GM18498 (cell line): ENCODE measurements at regions not wholly inside any gene's neighbourhood (a gene's known extent, or its start where the extent isn't known, plus 50 kb on each side); places are given as distances from the start of the nearest gene placed in this dataset.
A peak's percentile ranks its signal among the peaks of the same experiment; 100 is the strongest.

Source experiments
- ATAC-seq: cut with Tn5 transposase; IDR thresholded peaks from one replicate; pipeline ENCODE4 v1.9.1; 2021; ENCODE audit warnings: mild to moderate bottlenecking, moderate library complexity; ENCODE audit not compliant: unreplicated experiment

DNA sequence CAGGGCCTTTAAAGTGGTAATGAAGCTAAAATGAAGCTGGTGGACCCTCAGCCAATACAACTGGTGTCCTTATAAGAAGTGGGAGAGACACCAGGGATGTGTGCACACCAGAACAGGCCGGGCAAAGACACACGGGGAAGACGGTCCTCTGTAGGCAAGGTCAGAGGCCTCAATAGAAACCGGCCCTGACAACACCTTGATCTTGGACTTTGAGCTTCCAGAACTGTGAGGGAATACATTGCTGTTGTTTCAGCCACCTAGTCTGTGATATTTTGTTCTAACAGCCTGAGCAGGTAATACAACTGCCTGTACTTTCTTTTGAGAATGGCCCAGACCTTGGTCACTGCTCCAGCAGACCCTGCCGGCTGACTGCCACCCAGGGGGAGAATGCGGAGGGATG is 65.6 kb upstream of the FZD7 start:
- no peak for ATAC-seq

- no peak for ATAC-seq
Observed at GRCh38 chr2:201968476-201968875, 65.2 kb upstream of the FZD7 start.

GRCh38 chr2:201969241-201969937 is 64.3 kb upstream of the FZD7 start:
- ATAC-seq: no peak

DNA sequence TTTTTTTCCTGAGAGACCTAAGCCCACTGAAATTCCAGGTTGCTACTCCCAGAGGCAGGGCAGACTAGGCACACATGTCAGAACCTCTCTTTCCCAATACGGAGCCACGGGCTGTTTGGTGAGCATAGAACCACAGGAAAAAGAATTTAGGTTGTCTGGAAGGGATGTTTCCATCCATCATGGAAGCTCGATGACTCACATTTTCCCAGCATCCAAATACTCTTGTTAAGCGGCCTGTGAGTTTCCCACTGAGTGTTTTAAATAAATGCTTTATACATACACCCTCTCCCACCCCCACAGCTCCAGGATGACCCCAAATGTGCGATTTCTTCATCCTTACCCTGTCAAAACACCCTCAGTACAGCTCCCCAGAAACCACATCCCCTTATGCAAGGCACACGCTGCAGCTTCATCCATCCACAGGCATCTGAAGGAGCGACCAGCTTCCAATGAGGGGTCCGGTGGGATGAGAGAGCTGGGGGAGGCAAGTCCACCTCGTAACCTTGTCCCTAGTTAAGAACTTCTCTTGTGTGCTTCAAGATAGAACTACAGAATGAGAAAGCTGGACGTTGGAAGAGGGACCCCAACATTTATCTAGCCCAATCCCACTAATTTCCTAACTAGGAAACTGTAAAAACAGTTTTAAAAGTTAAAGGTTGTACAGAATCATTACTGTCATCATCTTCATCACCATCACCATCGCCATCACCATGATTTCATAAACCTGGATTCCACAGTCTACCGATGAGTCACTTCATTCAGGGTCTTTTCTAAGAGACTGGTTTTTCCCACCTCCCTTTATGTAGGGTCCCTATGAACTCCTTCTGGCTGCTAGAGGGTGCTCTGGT is 63.5 kb upstream of the FZD7 start:
- ATAC-seq: no peak

GRCh38 chr2:201970786-201971108 is 62.9 kb upstream of the FZD7 start:
- no peak for ATAC-seq

GRCh38 chr2:201971531-201972228 is 62.0 kb upstream of the FZD7 start:
- no peak for ATAC-seq

- no peak for ATAC-seq
Observed at GRCh38 chr2:201972621-201973255, 60.9 kb upstream of the FZD7 start.

DNA sequence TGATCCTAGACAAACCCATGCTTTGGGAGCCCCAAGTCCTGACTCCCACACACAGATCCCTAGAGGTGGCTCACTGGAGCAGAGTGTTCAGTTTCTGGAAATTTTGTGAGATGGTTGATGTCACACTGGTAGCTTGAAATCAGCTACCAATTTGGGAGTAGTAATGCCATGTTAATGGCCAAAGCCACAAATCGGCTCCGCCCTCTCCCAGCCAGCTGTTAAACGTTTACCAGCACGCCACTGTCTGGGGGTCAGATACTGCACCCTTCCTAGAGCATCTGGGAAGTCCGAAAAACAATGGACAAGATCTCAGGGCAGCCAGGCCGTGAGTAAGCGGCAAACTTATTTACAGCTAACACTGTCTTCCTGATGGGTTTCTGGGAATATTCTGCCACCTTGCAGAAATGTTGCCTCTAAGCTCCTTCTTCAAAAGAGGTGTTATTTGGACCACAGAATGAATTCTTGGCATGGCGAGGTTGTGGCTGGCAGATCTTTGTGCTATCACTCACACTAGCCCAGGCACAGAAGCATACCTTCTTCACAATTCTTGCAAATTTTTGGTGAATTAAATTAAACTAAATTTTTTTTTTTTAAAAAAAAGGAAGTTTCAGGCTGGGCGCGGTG is 60.2 kb upstream of the FZD7 start:
- no peak for ATAC-seq

DNA sequence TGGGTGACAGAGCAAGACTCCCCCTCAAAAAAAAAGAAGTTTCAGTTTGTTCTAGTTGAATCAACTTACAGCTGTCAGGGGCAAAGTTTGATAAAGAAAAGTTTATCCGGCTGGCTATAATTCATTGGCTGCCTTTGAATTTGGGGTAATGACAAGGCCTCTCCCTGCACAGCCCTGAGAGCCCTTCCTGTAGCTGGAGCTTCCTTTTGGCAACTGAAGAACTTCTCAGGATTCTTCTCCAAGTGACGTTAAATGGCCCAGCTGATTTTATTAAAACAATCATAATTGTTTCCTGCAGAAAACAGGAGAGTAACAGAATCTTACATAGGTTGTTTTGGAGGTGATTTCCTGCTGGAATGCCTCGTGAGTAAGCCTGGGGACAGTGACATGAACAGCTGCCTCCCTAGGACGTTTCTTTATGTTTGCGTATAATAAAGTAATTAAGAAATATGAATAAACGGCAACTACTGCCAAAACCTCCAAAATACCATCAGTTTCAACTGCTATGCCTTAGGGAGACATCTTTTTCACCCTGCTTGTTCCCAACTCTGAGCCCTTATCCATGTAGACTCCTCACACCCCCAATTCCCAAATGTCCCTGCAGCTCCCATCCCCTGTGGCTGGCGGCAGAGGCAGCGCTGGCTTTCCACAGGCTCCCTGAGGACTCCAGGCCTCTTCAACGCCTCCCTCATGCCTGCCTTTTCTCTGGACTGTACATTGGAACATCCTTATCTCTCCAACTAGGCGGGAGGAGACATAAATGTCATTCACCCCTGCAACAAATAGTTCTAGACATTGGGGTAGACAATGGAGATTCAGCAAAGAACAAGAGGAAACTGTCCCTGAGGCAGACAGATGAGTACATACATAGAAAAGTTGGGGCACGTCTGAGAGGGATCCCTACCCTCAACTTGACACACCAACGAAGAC is 59.2 kb upstream of the FZD7 start:
- no peak for ATAC-seq

DNA sequence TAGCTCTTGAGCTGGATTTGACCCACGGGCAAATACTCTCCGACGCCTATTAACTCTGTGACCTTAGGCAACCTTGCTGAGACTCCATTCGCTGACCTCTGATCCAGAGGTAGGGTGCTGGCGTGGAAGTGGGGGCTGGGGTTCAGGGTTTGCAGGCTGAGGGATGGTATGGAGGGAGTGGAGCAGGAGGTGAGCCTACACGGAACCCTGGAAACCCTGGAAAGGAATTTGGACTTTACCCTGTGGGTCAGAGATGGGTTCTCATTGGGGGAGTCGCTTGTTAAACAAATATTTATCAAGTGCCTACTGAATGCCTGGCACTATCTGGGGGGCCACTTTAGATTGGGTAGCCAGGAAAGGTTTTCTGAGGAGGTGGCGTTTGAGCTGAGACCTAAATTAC is 58.2 kb upstream of the FZD7 start:
- ATAC-seq: no peak

DNA sequence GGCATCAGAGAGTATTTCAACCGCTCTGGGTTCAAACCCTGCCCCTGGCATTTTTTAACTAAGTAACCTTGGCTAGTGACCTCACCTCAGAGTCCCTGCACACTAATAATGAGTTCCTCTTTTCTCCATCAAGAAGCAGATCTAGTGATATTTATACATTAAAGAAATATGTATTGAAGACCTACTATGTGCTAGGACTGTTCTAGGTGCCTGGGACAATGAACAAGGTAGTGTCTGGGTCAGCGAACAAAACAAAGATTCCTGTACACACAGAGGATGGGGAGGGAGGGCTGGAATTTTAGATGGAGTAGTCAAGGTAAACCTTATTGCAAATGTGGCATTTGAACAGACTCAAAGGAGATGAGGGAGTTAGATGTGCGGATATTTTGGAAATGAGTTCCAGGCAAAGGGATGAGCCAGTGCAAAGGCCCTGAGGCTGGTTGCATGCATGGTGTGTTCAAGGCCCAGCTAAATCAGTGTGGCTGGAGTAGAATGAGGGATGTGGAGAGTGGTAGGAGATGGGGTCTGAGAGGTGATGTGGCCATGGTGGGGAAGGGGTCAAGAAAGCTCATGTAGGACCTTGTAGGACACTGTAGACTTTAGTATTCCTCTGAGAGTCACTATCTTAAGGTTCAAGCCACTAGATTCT is 57.6 kb upstream of the FZD7 start:
- ATAC-seq: no peak

DNA sequence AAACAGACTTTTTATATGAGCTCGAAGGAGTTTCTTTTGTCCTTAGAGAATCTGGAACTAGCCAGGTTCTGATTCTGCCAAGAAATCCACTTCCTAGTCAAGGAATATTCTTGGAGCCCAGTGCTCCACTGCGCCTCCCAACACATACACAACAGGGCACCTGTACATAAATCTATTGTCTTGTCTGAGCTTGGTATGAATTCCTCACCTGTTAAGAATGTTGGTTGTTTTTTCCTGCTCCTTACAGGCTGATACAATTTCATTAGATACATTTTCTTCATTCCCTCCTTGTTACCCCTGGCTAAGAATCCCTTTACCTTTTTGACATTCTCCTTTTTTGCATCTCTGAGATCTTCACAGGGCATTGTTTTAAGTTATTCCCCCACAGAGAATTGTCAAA is 56.0 kb upstream of the FZD7 start:
- ATAC-seq: no peak

GRCh38 chr2:201978333-201978732 is 55.3 kb upstream of the FZD7 start:
- no peak for ATAC-seq

DNA sequence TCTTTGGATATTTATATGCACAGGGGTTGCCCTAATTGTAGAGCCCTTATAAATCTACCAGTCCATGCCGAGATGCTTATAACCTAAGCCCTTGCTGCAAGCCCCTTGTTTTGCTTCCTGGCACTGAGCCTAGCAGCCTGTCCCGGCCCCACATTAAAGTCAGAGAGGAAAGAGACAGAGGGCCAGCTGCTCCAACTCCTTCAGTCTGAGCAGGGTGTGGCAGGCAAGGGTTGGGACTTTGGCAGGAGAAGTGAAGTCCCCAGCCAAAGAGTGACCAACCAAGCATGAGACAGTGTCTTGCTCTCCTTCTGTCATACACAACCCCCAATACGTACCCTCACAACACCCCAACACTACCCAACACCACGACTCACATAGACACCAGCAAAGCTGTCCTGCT is 54.7 kb upstream of the FZD7 start:
- ATAC-seq: no peak

DNA sequence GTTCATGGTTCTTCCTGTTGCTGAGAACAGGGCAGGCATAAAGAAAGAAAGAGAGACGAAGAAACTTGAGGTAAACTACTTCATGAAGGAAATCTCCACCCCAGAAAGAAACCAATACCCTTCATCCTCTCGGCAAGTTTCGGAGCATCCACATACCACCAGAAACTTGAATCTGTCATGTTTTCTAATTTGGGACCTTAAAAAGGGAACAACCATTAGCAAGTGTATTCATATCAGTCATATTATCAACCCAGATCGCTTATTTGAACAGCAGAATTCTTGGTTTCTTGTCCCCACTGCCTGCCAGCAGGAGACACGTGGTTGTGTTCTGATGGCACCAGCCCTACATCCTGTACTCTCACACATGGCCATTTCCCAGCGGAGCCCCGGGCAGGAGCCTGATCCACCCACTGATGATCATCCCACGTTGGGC is 53.2 kb upstream of the FZD7 start:
- peak; percentile 60 for ATAC-seq

- no peak for ATAC-seq
Observed at GRCh38 chr2:201980946-201981345, 52.7 kb upstream of the FZD7 start.

DNA sequence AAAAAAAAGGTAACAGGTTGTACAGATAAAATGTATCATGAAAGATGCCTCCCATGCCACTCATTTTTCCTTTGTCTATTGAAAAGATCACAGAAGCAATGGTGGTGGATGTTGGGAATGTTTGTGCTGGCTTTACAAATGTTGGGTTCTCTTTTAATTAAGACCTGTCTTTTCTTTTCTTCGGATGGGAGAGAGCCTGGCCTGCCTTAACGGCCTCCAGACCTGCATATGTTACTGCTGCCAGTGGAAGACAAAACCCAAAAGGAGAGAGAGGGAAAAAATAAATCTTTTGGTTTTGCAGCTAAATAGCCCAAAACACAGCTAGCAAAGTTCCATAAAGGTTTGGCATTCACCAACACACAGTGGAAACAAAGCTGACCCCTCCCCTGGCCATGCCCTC is 50.5 kb upstream of the FZD7 start:
- no peak for ATAC-seq

DNA sequence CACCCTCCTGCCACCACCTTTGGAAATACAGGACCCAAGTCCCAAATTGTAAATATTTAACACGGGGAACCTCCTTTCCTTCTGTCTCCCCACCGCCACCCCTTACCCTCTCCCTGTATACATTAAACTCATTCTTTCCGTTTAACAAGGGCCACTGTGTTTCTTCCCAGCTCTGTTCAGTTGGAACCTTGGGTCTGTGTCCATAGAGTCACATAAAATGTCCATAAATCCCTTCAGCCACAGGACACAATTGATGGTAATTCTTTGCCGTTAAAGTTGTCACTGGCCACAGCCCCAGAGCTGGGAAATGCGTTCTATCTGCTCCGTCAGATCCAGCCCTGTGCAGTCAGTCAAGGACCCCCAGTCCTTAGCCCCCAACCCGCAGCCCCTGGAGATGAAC is 49.9 kb upstream of the FZD7 start:
- ATAC-seq: no peak
